PC-9 (cell line): ENCODE measurements at regions not wholly inside any gene's neighbourhood (a gene's known extent, or its start where the extent isn't known, plus 50 kb on each side); places are given as distances from the start of the nearest gene placed in this dataset.
A peak's percentile ranks its signal among the peaks of the same experiment; 100 is the strongest.

Source experiments
- CTCF ChIP-seq: fragments of 200-600 bp; sonication (generic); conservative IDR thresholded peaks from 2 replicates; pipeline ENCODE4 v1.6.1; 2017; ENCODE audit warnings: mixed run types, antibody characterized with exemption, mild to moderate bottlenecking, moderate library complexity
- EZH2 ChIP-seq: fragments of 200-600 bp; sonication (generic); IDR thresholded peaks from 2 replicates; pipeline ENCODE4 v1.8.0; 2017; ENCODE audit warnings: antibody characterized with exemption, low read depth

- TF ChIP-seq CTCF: 0 out of 2 replicates have a peak, but pooled peaks have one; percentile 26
- no peak for TF ChIP-seq EZH2
Measured at GRCh38 chr9:88280816-88281382, 107.3 kb upstream of the SPIN1 start.
